Stimulated activated CD8-positive, alpha-beta memory T cell treated with anti-CD3 and anti-CD28 coated beads, Interleukin-7, amount 100 ng/mL, for 24 hours (primary cell): ENCODE measurements at regions not wholly inside any gene's neighbourhood (a gene's known extent, or its start where the extent isn't known, plus 50 kb on each side); places are given as distances from the start of the nearest gene placed in this dataset.

Source experiments
- DNase-seq: peaks from one replicate; pipeline ENCODE4 v3.0.0-alpha.2; 2020; ENCODE audit warnings: low read depth

DNA sequence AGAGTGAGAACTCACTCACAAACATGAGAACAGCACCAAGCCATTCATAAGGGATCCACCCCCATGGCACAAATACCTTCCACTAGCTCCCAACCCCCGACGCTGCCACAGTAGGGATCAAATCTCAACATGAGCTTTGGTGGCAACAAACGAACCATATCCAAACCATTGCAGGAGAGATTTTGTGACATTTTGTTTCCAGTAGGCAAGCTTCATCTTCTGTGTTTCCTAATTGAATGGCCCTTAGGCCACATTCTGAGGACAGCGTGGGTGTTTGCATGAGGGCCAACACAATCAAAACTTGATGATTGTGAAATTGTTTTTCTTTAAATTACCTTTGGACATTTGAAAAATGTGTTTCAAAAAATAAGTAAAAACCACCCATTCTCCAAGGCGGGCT lies 102.6 kb upstream of the LNX1 start:
- DNase-seq = no peak

DNA sequence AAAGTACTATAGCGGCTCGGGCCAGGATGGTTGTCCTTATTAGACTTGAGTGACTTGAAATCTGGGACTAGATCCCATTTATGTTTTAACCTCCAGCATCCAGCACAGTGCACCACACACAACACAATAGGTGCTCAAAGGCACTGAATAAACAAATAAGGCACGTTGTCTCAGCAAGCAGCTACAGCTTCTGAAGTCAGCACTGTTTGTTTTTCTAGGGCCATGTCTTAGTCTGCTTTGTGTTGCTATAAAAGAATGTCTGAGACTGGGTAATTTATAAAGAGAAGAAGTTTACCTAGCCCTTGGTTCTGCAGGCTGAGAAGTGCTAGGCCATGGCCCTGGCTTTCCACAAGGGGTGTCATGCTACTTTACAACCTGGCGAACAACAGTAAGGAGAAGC lies 102.1 kb upstream of the LNX1 start:
- DNase-seq = no peak

- DNase-seq = no peak
Measured at GRCh38 chr4:53688186-53688790, 97.0 kb upstream of the LNX1 start.

GRCh38 chr4:53686521-53686920 lies 95.2 kb upstream of the LNX1 start:
- DNase-seq = no peak

DNA sequence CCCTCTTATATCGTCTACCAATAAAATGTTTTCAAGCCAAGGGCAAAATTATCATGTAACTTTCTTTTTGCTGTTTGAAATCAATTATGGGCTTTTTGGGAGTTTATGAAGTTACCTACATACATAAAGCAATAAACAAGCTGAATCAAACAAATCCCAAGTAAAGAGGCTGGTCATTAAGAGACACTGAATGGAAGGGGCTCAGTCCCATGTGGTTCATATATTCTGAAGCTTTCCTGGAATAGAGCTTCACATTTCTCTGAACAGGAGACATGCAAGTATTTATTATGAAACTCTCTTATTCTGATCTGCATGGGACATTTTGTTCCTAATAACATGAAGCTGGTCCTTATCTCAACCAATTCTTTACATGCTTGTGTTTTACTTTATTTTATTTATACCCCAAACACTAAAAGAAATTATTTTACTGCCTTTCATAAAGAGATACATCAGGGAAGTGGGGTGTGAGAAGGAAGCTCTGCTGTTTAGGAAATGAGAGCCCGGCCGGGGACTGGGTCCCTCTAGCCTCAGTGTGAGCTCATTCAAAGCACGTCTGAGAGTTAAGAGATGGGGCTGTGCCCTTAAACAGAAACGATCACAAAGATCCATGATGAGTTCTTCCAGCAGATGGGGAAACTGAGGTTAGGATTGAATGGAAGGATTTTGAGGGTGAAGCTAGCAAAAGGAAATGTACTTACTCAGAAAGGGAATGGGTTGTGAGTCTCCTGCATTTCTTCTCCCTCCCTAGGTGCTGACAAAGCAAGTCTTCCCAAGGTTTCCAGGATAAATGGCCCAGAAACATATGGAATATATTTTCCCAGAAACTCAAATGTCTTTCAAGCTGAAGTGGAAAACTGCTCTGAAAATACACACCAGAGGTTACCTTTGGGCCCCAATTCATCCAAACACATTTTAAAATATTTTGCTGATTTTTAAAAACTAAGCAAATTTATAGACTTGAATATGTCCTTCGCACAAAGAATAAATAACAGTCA lies 93.1 kb upstream of the LNX1 start:
- DNase-seq = no peak

DNA sequence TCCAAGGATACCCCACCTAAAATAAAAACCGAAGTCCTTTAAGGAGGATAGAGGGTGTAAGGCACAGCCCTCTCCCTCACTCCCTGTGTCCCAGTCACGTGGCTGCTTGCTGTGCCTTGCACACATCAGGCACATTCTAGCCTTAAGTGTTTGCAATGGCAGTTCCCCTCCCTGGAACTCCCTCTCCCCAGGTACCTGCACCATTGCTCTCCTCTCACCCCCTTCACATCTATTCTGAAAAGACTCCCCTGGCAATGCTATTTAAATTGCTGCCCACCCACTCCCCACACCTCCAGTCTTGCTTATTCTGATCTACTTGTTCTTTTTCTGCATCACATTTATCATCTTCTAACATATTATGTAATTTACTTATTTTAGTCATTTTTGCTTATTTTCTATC lies 91.6 kb upstream of the LNX1 start:
- DNase-seq = no peak

GRCh38 chr4:53682196-53682595 lies 90.9 kb upstream of the LNX1 start:
- DNase-seq = no peak

DNA sequence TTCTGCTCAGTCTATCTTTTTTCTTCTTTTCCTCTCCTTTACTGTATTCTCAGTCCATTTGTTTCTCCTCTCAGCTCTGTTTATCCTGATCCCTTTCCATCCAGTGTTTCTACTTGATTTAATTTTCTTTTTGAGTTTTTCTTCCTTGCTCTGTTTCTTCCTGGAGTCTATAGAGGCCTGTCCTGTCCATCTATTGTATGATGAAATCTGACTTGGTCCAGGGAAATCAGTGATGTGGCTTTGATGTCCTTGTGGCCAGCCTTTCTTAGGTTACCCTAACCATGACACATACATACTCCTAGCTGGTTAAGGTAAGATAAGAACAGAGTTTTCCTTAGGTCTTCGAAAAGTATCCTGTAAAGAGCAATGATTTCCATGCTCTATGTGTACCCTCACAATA lies 89.3 kb upstream of the LNX1 start:
- DNase-seq = no peak

DNA sequence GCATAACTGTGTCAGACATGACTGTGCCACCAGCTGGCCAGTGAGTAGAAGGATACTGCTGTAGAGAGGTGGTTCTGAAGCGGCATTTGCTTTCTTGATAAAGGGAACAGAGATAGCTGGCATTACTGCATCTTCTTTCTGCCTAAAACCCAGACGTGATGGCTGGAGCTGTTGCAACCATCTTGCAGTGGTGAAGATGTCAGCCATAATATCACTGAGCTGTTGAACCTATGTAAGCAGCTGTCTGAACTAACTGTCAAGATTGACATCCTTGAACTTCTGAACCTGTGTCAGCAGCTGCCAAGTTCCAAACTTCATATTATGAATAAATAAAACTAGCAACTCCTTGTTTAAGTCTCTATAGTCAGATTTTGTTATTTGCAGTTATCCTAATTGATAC lies 88.9 kb upstream of the LNX1 start:
- no peak for DNase-seq

DNA sequence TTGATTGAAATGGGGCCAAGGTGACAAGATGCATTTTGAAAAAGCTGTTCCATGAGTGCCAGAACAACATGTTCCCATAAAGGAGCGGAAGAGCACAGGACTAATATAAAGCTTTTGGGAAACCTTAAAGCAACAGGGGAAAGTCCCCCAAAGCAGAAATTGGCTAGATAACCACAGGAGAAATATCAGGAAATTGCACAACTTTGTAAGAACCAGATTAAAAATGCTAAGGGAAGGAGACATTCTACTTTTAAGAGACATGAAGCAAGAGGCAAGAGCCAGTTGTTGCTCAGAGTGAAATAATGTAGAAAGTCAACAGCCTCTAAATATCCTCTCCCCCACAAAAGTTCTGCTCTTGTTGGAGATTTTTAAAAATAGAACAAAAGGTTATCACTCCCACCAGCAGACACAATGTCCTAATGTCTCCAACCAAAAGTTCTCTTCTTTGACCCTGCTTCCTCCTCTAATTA lies 85.2 kb upstream of the LNX1 start:
- no peak for DNase-seq

DNA sequence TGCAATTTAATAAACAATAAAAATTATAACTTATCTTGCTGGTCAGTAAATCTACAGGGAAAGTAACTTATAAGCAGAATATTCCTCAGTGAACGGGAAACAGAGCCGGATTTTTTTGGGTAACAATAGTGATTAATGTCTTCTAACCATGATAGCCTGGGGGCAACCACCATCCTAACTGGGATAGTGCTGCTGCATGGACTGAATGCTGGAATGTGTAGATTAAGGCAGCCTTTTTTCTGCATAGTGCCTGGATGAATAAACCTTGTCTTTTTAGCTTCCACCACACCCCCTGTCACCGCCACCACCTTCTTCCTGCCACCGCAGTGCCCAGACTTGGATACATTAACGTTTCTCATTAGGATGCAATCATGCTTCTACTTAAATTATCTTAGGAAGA lies 83.6 kb upstream of the LNX1 start:
- DNase-seq = no peak

GRCh38 chr4:53672873-53673272 lies 81.6 kb upstream of the LNX1 start:
- no peak for DNase-seq

DNA sequence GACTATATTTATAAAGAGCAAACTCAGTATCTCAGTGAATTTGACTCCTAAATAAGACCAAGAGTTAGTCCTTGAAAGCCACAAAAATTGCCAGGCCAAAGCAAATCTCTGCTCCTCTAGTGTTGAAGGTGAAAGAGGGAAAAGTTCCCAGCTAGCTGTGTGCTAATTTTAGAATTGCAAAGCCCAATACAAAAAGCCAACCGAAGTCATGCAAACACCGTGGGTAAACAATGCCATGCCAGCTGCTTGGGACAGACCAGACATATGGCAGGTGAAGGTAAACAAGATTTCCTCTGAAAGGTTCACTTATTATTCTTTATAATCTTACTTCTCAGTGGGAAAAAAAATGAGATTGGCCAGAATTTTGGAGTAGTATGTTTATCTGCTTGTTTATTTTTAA lies 80.5 kb upstream of the LNX1 start:
- no peak for DNase-seq

GRCh38 chr4:53659737-53660136 lies 68.5 kb upstream of the LNX1 start:
- DNase-seq = no peak

DNA sequence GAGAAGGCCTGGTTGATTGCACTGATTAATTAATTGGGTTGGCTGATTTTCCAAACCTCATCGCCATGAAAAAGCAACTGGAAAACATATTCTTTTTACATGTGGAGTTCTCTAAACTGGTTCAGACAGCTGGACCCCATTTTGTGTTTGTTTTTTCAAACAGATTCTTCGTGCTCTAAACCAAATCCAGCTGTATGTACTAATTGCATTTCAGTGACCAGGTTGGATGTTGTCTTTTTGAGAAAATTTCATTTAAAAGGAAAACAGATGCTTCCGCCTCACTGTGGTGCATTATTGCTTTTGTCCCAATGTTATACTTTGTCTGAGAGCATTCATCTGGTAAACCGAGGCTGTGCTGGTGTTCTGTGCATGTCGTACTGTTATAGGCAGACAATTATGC lies 67.8 kb upstream of the LNX1 start:
- no peak for DNase-seq

DNA sequence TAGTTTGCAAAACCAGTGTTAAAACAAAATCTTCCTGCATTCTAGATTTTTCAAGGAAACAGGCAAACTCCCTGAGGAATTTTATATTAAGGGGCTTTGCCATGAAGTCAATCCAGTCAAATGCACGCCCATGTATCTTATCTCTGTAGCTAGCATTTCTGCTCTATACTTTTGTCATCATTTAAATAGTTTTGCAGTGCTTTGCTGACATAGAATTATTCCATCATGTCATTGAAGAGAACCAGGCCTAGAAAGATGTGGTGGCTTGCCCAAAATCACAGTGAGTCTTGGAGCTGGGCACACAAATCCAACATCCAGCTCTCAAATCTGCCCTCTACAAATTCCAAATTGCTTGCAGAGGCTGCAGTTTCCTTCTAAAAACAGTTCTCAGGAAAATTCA lies 66.7 kb upstream of the LNX1 start:
- no peak for DNase-seq

GRCh38 chr4:53656421-53656981 lies 65.2 kb upstream of the LNX1 start:
- DNase-seq = no peak

DNA sequence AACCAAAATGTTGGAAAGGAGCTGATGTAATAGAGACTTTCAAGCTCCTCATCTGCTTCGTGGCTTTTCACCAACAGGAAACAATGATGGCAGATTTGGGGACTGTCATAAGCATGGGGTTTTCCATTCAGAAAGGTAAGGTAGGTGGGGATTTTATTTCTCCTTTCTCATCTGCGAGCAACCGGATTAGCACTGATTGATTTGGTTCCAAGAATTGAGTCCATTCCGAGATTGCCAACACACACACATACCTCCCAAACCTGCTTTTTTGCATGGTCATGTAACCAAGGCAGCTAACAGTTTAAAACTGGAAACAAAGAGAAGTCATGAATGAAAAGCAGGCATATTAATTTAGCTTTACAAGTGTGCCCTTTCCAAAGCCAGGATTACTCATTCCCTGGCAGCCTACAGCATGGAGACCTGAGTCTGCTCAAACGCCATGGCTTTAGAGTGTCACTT lies 63.0 kb upstream of the LNX1 start:
- DNase-seq = no peak

- DNase-seq = no peak
Measured at GRCh38 chr4:53653484-53654053, 62.3 kb upstream of the LNX1 start.

DNA sequence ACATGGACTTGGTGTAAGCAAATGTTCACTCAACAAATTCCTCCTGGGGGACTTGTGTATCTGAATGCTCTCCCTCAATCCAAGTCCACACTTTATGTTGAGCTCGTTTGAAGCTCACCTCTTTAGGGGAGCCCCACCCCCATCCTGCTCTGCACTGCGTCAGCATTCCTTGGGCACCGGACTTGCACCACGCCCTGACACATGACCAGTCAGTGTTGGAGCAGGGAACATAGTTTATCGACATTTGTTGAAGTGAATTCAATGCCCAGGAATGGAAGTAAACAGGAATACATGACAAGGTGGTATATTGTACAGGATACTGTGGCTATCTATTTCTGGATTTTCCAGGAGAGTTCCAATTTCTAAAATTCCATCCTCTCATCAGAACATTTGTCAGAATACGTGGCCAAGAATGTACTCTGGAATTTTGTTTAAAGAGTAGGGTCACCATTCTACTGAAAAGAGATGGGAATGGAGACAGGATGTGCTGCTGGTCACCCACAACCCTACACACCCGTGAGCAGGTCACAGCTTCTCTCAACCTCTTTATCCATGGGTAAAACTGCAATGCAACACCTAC lies 60.0 kb upstream of the LNX1 start:
- no peak for DNase-seq

DNA sequence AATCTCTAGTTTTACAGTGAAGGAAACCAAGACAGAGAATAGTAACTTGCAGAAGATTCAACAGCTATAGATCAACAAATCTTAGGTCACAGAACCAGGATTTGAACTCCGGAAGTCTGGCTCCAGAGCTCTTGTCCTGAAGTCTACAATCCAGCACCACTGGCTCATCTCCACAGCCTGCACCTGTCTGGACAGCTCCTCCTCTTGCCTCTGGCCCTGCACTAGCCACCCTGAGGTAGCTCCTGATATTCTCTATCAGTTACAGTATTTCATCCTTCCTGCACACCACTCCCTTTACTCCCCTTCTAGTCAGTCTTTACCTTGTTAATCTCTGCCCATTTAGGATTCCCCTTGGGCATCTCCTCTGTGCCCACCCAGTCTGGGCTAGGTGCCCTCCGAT lies 58.1 kb upstream of the LNX1 start:
- no peak for DNase-seq

- DNase-seq = no peak
Measured at GRCh38 chr4:53647547-53647946, 56.3 kb upstream of the LNX1 start.
